Right lobe of liver (tissue), 4 donors: ENCODE measurements at regions not wholly inside any gene's neighbourhood (a gene's known extent, or its start where the extent isn't known, plus 50 kb on each side); places are given as distances from the start of the nearest gene placed in this dataset.

Source experiments
- CTCF ChIP-seq, 4 donors: fragments of 200-600 bp in 3 of 4; fragments of 450-650 bp in 1 of 4; IDR thresholded peaks; one replicate each; pipeline versions ENCODE4 v1.5.1 to v1.8.0; 2016 to 2022; ENCODE audit warnings: antibody characterized with exemption in 4 of 4, mild to moderate bottlenecking in 2 of 4
- POLR2A ChIP-seq: fragments of 450-650 bp; IDR thresholded peaks from one replicate; pipeline ENCODE4 v1.6.1; 2017; ENCODE audit warnings: antibody characterized with exemption, mild to moderate bottlenecking
- donor health status: DM: no; HTN: no; CAD: no.
- donor health status: DM: no; HTN: no; CAD: no.
- donor health status: DM: no; HTN: yes; CAD: no.

GRCh38 chr1:115572710-115573109 lies 69.1 kb upstream of the VANGL1 start:
- TF ChIP-seq CTCF (IDR thresholded peaks at IDR 0.05) (no peak), POLR2A (no peak)
